Endothelial cell of umbilical vein (primary cell): ENCODE measurements at regions not wholly inside any gene's neighbourhood (a gene's known extent, or its start where the extent isn't known, plus 50 kb on each side); places are given as distances from the start of the nearest gene placed in this dataset.

ENCODE experiments used
- BruUV-seq: library from RNA; stranded (reverse); fragments of 400-500 nt; replicated peaks from 2 replicates; lab custom pipeline; 2021; lab: Mats Ljungman, UMichigan
- CTCF ChIA-PET: fragments of 300-600, 350-600 bp; sonication (Branson Sonifier 250); formaldehyde crosslinking; loops from one replicate; lab custom pipeline; 2021; ENCODE audit warnings: antibody characterized with exemption, inconsistent platforms; lab: Charles Lee
- POLR2A ChIA-PET: fragments of 300-600, 350-600 bp; sonication (Branson Sonifier 250); formaldehyde crosslinking; loops from one replicate; lab custom pipeline; 2021; ENCODE audit warnings: antibody characterized with exemption, inconsistent platforms; lab: Charles Lee
- DNase-seq: peaks from one replicate; pipeline ENCODE4 v3.0.0-alpha.2; 2011; ENCODE audit warnings: low read depth, low spot score
- FAIRE-seq: peaks from 2 replicates; lab custom pipeline; 2011; peaks lifted over from hg19 to GRCh38; lab: Jason Lieb, UNC
- H2AFZ ChIP-seq: 2 replicates; pipeline ENCODE4 v1.6.0; 2012; ENCODE audit warnings: low read depth, low read length, control low read depth, inconsistent platforms
- H3K27ac ChIP-seq: 2 replicates; pipeline ENCODE4 v1.5.1; 2011; ENCODE audit warnings: low read depth, mild to moderate bottlenecking, control low read depth, low read length, moderate library complexity; ENCODE audit not compliant: insufficient read depth
- H3K27me3 ChIP-seq, 2 experiments: 2 replicates each; pipeline versions ENCODE4 v1.6.0 to v1.6.1; 2011; ENCODE audit warnings: low read length in 2 of 2, mixed read lengths in 1 of 2; ENCODE audit not compliant: control insufficient read depth in 2 of 2, insufficient read depth in 2 of 2
- H3K36me3 ChIP-seq, 2 experiments: 2 replicates in 1 of 2; 3 replicates in 1 of 2; pipeline ENCODE4 v1.5.1; 2011; ENCODE audit warnings: low read length in 2 of 2, mild to moderate bottlenecking in 1 of 2, moderate library complexity in 1 of 2; ENCODE audit not compliant: control insufficient read depth in 2 of 2, insufficient read depth in 2 of 2; ENCODE audit errors: extremely low read depth in 1 of 2
- H3K4me1 ChIP-seq: 3 replicates; pipeline ENCODE4 v1.5.1; 2011; ENCODE audit warnings: mild to moderate bottlenecking, low read length; ENCODE audit not compliant: control insufficient read depth, insufficient read depth; ENCODE audit errors: extremely low read depth
- H3K4me2 ChIP-seq: 2 replicates; pipeline ENCODE4 v1.6.1; 2011; ENCODE audit warnings: low read length, control low read depth, mixed read lengths; ENCODE audit not compliant: insufficient read depth
- H3K4me3 ChIP-seq, 3 experiments: fragments of 200-600 bp in 1 of 3; sonication (generic), shearing (Covaris generic) in 1 of 3; replicated peaks in 1 of 3; 2 replicates each; pipeline ENCODE4 v1.5.1; 2011 to 2016; ENCODE audit warnings: control low read depth in 3 of 3, low read length in 3 of 3, mild to moderate bottlenecking in 2 of 3, inconsistent platforms in 1 of 3, low read depth in 1 of 3, moderate library complexity in 1 of 3; ENCODE audit not compliant: insufficient read depth in 1 of 3
- H3K79me2 ChIP-seq: 2 replicates; pipeline ENCODE4 v1.6.0; 2012; ENCODE audit warnings: low read length, inconsistent platforms; ENCODE audit not compliant: control insufficient read depth, insufficient read depth
- H3K9ac ChIP-seq: replicated peaks from 2 replicates; pipeline ENCODE3; 2011; ENCODE audit warnings: low read length, control low read depth; ENCODE audit not compliant: insufficient read depth; ENCODE audit errors: extremely low read depth
- H3K9me1 ChIP-seq: replicated peaks from 3 replicates; pipeline ENCODE4 v1.6.0; 2011; ENCODE audit warnings: mild to moderate bottlenecking, low read length; ENCODE audit not compliant: control insufficient read depth, insufficient read depth; ENCODE audit errors: extremely low read depth
- H3K9me3 ChIP-seq: replicated peaks from 2 replicates; pipeline ENCODE4 v1.5.1; 2012; ENCODE audit warnings: low read length, inconsistent platforms; ENCODE audit not compliant: control insufficient read depth, insufficient read depth
- H4K20me1 ChIP-seq: replicated peaks from 2 replicates; pipeline ENCODE3; 2011; ENCODE audit warnings: mild to moderate bottlenecking, low read length; ENCODE audit not compliant: control insufficient read depth, insufficient read depth; ENCODE audit errors: extremely low read depth
- CTCF ChIP-seq, 2 donors: IDR thresholded peaks; 1 replicate in 1 of 2; 2 replicates in 1 of 2; pipeline ENCODE4 v1.5.1; 2011; ENCODE audit warnings: low read length in 2 of 2, mild to moderate bottlenecking in 2 of 2, moderate library complexity in 2 of 2, control low read depth in 1 of 2, inconsistent platforms in 1 of 2, low read depth in 1 of 2; ENCODE audit not compliant: insufficient read depth in 1 of 2; ENCODE audit errors: extremely low read depth in 1 of 2
- EZH2 ChIP-seq: IDR thresholded peaks from 2 replicates; pipeline ENCODE4 v1.6.1; 2012; ENCODE audit warnings: borderline replicate concordance, low read depth, mild to moderate bottlenecking, moderate library complexity, low read length, inconsistent platforms; ENCODE audit not compliant: severe bottlenecking
- FOS ChIP-seq: IDR thresholded peaks from 2 replicates; pipeline ENCODE4 v1.6.1; 2011; ENCODE audit warnings: mild to moderate bottlenecking, low read length, moderate library complexity, borderline replicate concordance; ENCODE audit not compliant: insufficient read depth
- GATA2 ChIP-seq: IDR thresholded peaks from 2 replicates; pipeline ENCODE4 v1.7.0; 2011; ENCODE audit warnings: low read depth, mild to moderate bottlenecking, moderate library complexity, mixed read lengths, low read length; ENCODE audit not compliant: insufficient read length, insufficient read depth
- JUN ChIP-seq: IDR thresholded peaks from 2 replicates; pipeline ENCODE4 v1.6.1; 2011; ENCODE audit warnings: borderline replicate concordance, low read depth; ENCODE audit not compliant: insufficient read length, insufficient read depth
- MYC ChIP-seq: IDR thresholded peaks from one replicate; pipeline ENCODE4 v1.6.1; 2011; ENCODE audit warnings: mild to moderate bottlenecking, low read depth, low read length
- POLR2A ChIP-seq: IDR thresholded peaks from 2 replicates; pipeline ENCODE4 v1.6.1; 2012; ENCODE audit warnings: low read depth, mild to moderate bottlenecking, control low read depth, low read length
- POLR2AphosphoS5 ChIP-seq: IDR thresholded peaks from 2 replicates; pipeline ENCODE4 v1.6.1; 2012; ENCODE audit warnings: low read depth, mild to moderate bottlenecking, control low read depth, low read length, moderate library complexity; ENCODE audit not compliant: insufficient read depth
- dilution Hi-C: fragments of 300-500 bp; cut with MboI; formaldehyde crosslinking; loops from one replicate; pipeline ENCODE4 v1.15.0; 2019; ENCODE audit warnings: low sequenced_read_pairs; ENCODE audit not compliant: extremely low pct_ligation_motif_present
- intact Hi-C: fragments of 100-400 bp; cut with micrococcal nuclease; formaldehyde crosslinking; loops from one replicate; pipeline ENCODE4 v1.10.0; 2022
- TF ChIP-seq, protein P1 (sequence below): IDR thresholded peaks from 2 replicates; pipeline ENCODE4 v1.6.1; 2011; ENCODE audit not compliant: insufficient read depth, insufficient read length

DNA sequence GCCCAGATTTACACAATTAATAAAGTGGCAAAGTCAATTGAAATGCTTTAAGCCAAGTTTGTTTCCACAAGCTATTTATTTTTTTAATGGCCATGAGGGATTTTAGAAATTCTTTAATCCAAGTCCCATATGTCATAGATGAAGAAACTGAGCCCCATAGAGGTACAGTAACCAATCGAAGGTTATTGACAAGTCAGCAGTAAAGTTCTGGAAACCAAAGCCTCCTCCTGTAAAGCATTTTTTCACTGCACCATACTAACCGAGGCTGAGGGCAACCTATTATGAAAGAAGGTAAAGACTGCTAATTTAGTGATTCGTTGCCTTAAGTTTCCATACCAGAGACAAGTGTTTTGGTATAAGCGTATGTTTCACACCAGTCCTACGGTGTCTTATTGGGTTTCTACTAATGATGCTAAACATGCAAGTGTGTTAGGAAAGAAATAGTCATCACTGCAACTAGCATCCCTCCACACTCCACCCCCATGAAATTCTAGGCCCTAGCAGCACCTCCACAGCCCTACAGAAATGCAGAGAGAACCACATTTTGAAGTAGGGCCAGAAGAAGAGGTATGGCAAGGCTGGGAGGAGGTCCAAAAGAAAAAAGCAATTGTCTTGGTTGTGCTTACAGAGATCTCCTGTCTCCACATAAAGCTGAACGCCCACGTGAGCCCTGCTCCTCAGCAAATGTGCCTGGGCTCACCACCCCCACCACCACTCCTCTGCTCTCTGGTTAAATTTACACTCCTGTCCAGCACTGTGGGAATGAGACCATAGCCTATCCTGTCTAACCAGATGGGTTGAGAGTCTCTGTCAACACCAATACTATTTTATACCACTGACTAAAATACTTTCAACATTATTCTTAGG lies 271.1 kb upstream of the G2E3 start:
- no peak overlapping the region for H3K4me2 ChIP-seq
- H3K27ac ChIP-seq, result no peak overlapping the region
- TF ChIP-seq MYC, result no peak
- no peaks in the 10 kb centered on the region for H3K9me3 ChIP-seq
- ChIA-PET CTCF (interaction anchor here (1.0 to 7.8 kb wide), 2 partner anchors 11 to 15 kb away, joined by 3 to 140 read pairs; no protein-coding TSS in a partner anchor), POLR2A (no interaction called here)
- no peaks in the 10 kb centered on the region for H3K27me3 ChIP-seq
- BruUV-seq, result no TSS peak
- intact Hi-C loops (no loop called here), dilution Hi-C loops (no loop called here)
- H3K9ac ChIP-seq, result no peak overlapping the region
- DNase-seq (no peak), FAIRE-seq (no peak)
- no peaks in the 10 kb centered on the region for H3K9me1 ChIP-seq
- no peak overlapping the region for H3K4me3 ChIP-seq
- no peaks in the 10 kb centered on the region for H3K4me1 ChIP-seq
- H4K20me1 ChIP-seq, result no peaks in the 10 kb centered on the region
- H2AFZ ChIP-seq, result no peak overlapping the region
- no peaks in the 10 kb centered on the region for H3K36me3 ChIP-seq
- no peaks in the 10 kb centered on the region for H3K79me2 ChIP-seq

GRCh38 chr14:30290001-30290400 lies 269.0 kb upstream of the G2E3 start:
- Histone ChIP-seq H2AFZ (no peak overlapping the region), H3K79me2 (no peaks in the 10 kb centered on the region), H4K20me1 (no peaks in the 10 kb centered on the region), H3K9me1 (no peaks in the 10 kb centered on the region), H3K27me3 (no peaks in the 10 kb centered on the region), H3K9ac (no peak overlapping the region), H3K27ac (no peak overlapping the region), H3K4me1 (no peaks in the 10 kb centered on the region), H3K4me2 (no peak overlapping the region), H3K9me3 (no peaks in the 10 kb centered on the region), H3K4me3 (no peak overlapping the region), H3K36me3 (no peaks in the 10 kb centered on the region)
- no TSS peak for BruUV-seq
- DNase-seq (peak; percentile 19), FAIRE-seq (no peak)
- POLR2A ChIA-PET, result no interaction called here
- TF ChIP-seq MYC, result no peak
- TF ChIP-seq POLR2AphosphoS5, result no peak
- TF ChIP-seq POLR2A, result no peak
- TF ChIP-seq FOS, result no peak
- TF ChIP-seq JUN, result no peak
- TF ChIP-seq, protein P1, sequence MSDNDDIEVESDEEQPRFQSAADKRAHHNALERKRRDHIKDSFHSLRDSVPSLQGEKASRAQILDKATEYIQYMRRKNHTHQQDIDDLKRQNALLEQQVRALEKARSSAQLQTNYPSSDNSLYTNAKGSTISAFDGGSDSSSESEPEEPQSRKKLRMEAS, result no peak
- no peak for TF ChIP-seq GATA2
- TF ChIP-seq CTCF (IDR thresholded peaks at IDR 0.05; ENCODE audit: extremely low read depth in 1 of 2, insufficient read depth in 1 of 2, low read depth in 1 of 2, low read length in 2 of 2), result no peak
- no peak for TF ChIP-seq EZH2
- intact Hi-C loops (no loop called here), dilution Hi-C loops (no loop called here)
- CTCF ChIA-PET, result no interaction called here
